DOHH2 (cell line): ENCODE measurements at regions not wholly inside any gene's neighbourhood (a gene's known extent, or its start where the extent isn't known, plus 50 kb on each side); places are given as distances from the start of the nearest gene placed in this dataset.

ENCODE experiments used
- H3F3A ChIP-seq: fragments of 200-600 bp; sonication (generic), shearing (Covaris generic); 2 replicates; pipeline ENCODE4 v1.6.0; 2016; ENCODE audit warnings: antibody characterized with exemption, mild to moderate bottlenecking; ENCODE audit not compliant: control insufficient read depth, insufficient read depth
- H3K27ac ChIP-seq: fragments of 200-600 bp; sonication (generic); 2 replicates; pipeline ENCODE4 v1.5.1; 2014; ENCODE audit warnings: low read depth, mild to moderate bottlenecking, low read length, moderate library complexity
- H3K27me3 ChIP-seq: fragments of 200-600 bp; sonication (generic); 2 replicates; pipeline ENCODE4 v1.6.1; 2014; ENCODE audit warnings: mild to moderate bottlenecking, low read length, mixed read lengths; ENCODE audit not compliant: control insufficient read depth
- H3K36me3 ChIP-seq: fragments of 200-600 bp; sonication (generic); 2 replicates; pipeline ENCODE4 v1.6.1; 2014; ENCODE audit warnings: mild to moderate bottlenecking, low read length, moderate library complexity, mixed read lengths; ENCODE audit not compliant: control insufficient read depth
- H3K4me1 ChIP-seq: fragments of 200-600 bp; sonication (generic); 2 replicates; pipeline ENCODE4 v1.6.1; 2014; ENCODE audit warnings: mild to moderate bottlenecking, low read length, mixed read lengths; ENCODE audit not compliant: control insufficient read depth
- H3K4me2 ChIP-seq: fragments of 200-600 bp; sonication (generic); 2 replicates; pipeline ENCODE4 v1.6.0; 2014; ENCODE audit warnings: mild to moderate bottlenecking, low read length, moderate library complexity
- H3K4me3 ChIP-seq: fragments of 200-600 bp; sonication (generic); 2 replicates; pipeline ENCODE4 v1.5.1; 2014; ENCODE audit warnings: mild to moderate bottlenecking, low read length, mixed read lengths
- H3K79me2 ChIP-seq: fragments of 200-600 bp; sonication (generic); 2 replicates; pipeline ENCODE4 v1.6.1; 2014; ENCODE audit warnings: mild to moderate bottlenecking, low read length, mixed read lengths; ENCODE audit not compliant: control insufficient read depth
- H3K9me2 ChIP-seq: fragments of 200-600 bp; sonication (generic); replicated peaks from 2 replicates; pipeline ENCODE4 v1.6.1; 2014; ENCODE audit warnings: mild to moderate bottlenecking, low read length, mixed read lengths; ENCODE audit not compliant: control insufficient read depth
- H3K9me3 ChIP-seq: fragments of 200-600 bp; sonication (generic); 2 replicates; pipeline ENCODE4 v1.6.1; 2014; ENCODE audit warnings: antibody characterized with exemption, low read length, mixed read lengths; ENCODE audit not compliant: control insufficient read depth, insufficient read depth
- H4K20me1 ChIP-seq: fragments of 200-600 bp; sonication (generic); 2 replicates; pipeline ENCODE4 v1.6.0; 2014; ENCODE audit warnings: low read depth, mild to moderate bottlenecking, antibody characterized with exemption, low read length, moderate library complexity; ENCODE audit not compliant: control insufficient read depth, insufficient read depth
- CTCF ChIP-seq: fragments of 200-600 bp; sonication (generic); IDR thresholded peaks from one replicate; pipeline ENCODE4 v1.5.1; 2014; ENCODE audit warnings: antibody characterized with exemption, mild to moderate bottlenecking, low read depth, low read length; ENCODE audit not compliant: poor library complexity, severe bottlenecking
- EZH2phosphoT487 ChIP-seq: fragments of 200-600 bp; sonication (generic); IDR thresholded peaks from 2 replicates; pipeline ENCODE4 v1.6.1; 2017; ENCODE audit warnings: borderline replicate concordance, mild to moderate bottlenecking, antibody characterized with exemption, low read length, moderate library complexity, mixed read lengths

- Histone ChIP-seq H3K27ac (no peak overlapping the region), H3K9me2 (no peaks in the 10 kb centered on the region), H3K4me3 (no peak overlapping the region), H3K9me3 (peaks cover 12% of the 10 kb centered on the region; the same call in 1 of the 2 replicates), H3K79me2 (no peaks in the 10 kb centered on the region), H3K36me3 (no peaks in the 10 kb centered on the region), H3K27me3 (no peaks in the 10 kb centered on the region), H3K4me1 (no peaks in the 10 kb centered on the region), H3F3A (no peaks in the 10 kb centered on the region), H4K20me1 (no peaks in the 10 kb centered on the region), H3K4me2 (no peak overlapping the region)
- TF ChIP-seq EZH2phosphoT487 = no peak
- no peak for TF ChIP-seq CTCF
Measured at GRCh38 chr4:180866933-180867643, 1376.1 kb upstream of the TENM3 start.

GRCh38 chr4:180870623-180871022 is 1372.6 kb upstream of the TENM3 start:
- no peak overlapping the region for H3K4me3 ChIP-seq
- no peaks in the 10 kb centered on the region for H3F3A ChIP-seq
- no peaks in the 10 kb centered on the region for H3K27me3 ChIP-seq
- H3K9me3 ChIP-seq = peaks cover 11% of the 10 kb centered on the region; the same call in 1 of the 2 replicates
- no peak overlapping the region for H3K27ac ChIP-seq
- H3K4me1 ChIP-seq = no peaks in the 10 kb centered on the region
- TF ChIP-seq EZH2phosphoT487 (no peak), CTCF (no peak)
- no peaks in the 10 kb centered on the region for H3K79me2 ChIP-seq
- H4K20me1 ChIP-seq = no peaks in the 10 kb centered on the region
- no peaks in the 10 kb centered on the region for H3K9me2 ChIP-seq
- no peaks in the 10 kb centered on the region for H3K36me3 ChIP-seq
- H3K4me2 ChIP-seq = no peak overlapping the region

- TF ChIP-seq EZH2phosphoT487 = no peak
- no peak for TF ChIP-seq CTCF
- Histone ChIP-seq H3K27me3 (no peaks in the 10 kb centered on the region), H3K79me2 (no peaks in the 10 kb centered on the region), H4K20me1 (no peaks in the 10 kb centered on the region), H3K9me2 (no peaks in the 10 kb centered on the region), H3K36me3 (no peaks in the 10 kb centered on the region), H3K4me2 (no peak overlapping the region), H3K4me1 (no peaks in the 10 kb centered on the region), H3K9me3 (no peaks in the 10 kb centered on the region), H3K4me3 (no peak overlapping the region), H3K27ac (no peak overlapping the region), H3F3A (no peaks in the 10 kb centered on the region)
Measured at GRCh38 chr4:180898305-180898704, 1344.9 kb upstream of the TENM3 start.
